Effector memory CD4-positive, alpha-beta T cell (primary cell): ENCODE measurements at regions not wholly inside any gene's neighbourhood (a gene's known extent, or its start where the extent isn't known, plus 50 kb on each side); places are given as distances from the start of the nearest gene placed in this dataset.

Experiments
- DNase-seq, 3 donors: peaks; one replicate each; pipeline ENCODE4 v3.0.0-alpha.2; 2020
- H3K27ac ChIP-seq: 2 replicates; pipeline ENCODE4 v1.7.0; 2013; ENCODE audit warnings: mild to moderate bottlenecking, low read length, moderate library complexity; ENCODE audit not compliant: insufficient read depth, poor library complexity, severe bottlenecking
- H3K27me3 ChIP-seq: replicated peaks from 2 replicates; pipeline ENCODE4 v1.7.0; 2013; ENCODE audit warnings: mild to moderate bottlenecking, low read length; ENCODE audit not compliant: insufficient read depth, control insufficient read depth, poor library complexity, severe bottlenecking
- H3K36me3 ChIP-seq: 2 replicates; pipeline ENCODE4 v1.7.0; 2013; ENCODE audit warnings: mild to moderate bottlenecking, low read length, moderate library complexity; ENCODE audit not compliant: control insufficient read depth, insufficient read depth
- H3K4me1 ChIP-seq: 2 replicates; pipeline ENCODE4 v1.7.0; 2013; ENCODE audit warnings: low read length, mild to moderate bottlenecking; ENCODE audit not compliant: control insufficient read depth, insufficient read depth, poor library complexity, severe bottlenecking
- H3K4me3 ChIP-seq: 2 replicates; pipeline ENCODE4 v1.7.0; 2013; ENCODE audit warnings: low read length, low read depth, mild to moderate bottlenecking; ENCODE audit not compliant: insufficient read depth, poor library complexity, severe bottlenecking
- H3K9me3 ChIP-seq: 2 replicates; pipeline ENCODE4 v1.7.0; 2013; ENCODE audit warnings: mild to moderate bottlenecking, low read length, moderate library complexity; ENCODE audit not compliant: control insufficient read depth

DNA sequence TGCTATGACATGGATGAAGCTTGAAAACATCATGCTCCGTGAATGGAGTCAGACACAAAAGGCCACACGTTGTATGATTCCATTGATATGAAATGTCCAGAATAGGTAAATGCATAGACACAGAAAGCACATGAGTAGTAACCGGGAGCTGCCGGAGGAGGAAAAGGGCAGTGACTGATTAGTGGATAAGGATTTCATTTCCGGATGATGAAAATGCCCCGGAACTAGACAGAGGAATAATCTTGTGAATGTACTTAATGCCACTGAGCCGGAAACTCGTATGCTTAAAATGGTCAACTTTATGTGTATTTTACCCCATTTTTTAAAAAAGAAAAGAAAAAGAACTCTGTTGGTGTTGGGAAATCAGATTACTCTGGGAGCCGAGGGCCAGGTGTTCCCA, 112.7 kb upstream of the FAM9B start:
- no peaks in the 10 kb centered on the region for H3K36me3 ChIP-seq
- H3K27ac ChIP-seq = no peak overlapping the region
- no peaks in the 10 kb centered on the region for H3K4me1 ChIP-seq
- no peak for DNase-seq
- no peaks in the 10 kb centered on the region for H3K9me3 ChIP-seq
- no peaks in the 10 kb centered on the region for H3K27me3 ChIP-seq
- H3K4me3 ChIP-seq = no peak overlapping the region

GRCh38 chrX:9147086-9147485, 113.2 kb upstream of the FAM9B start:
- no peaks in the 10 kb centered on the region for H3K36me3 ChIP-seq
- H3K27me3 ChIP-seq = no peaks in the 10 kb centered on the region
- H3K27ac ChIP-seq = no peak overlapping the region
- DNase-seq = no peak
- H3K4me1 ChIP-seq = no peaks in the 10 kb centered on the region
- no peak overlapping the region for H3K4me3 ChIP-seq
- H3K9me3 ChIP-seq = no peaks in the 10 kb centered on the region

GRCh38 chrX:9147726-9148125, 113.8 kb upstream of the FAM9B start:
- Histone ChIP-seq H3K27ac (no peak overlapping the region), H3K4me3 (no peak overlapping the region), H3K36me3 (no peaks in the 10 kb centered on the region), H3K27me3 (no peaks in the 10 kb centered on the region), H3K9me3 (no peaks in the 10 kb centered on the region), H3K4me1 (no peaks in the 10 kb centered on the region)
- no peak for DNase-seq

DNA sequence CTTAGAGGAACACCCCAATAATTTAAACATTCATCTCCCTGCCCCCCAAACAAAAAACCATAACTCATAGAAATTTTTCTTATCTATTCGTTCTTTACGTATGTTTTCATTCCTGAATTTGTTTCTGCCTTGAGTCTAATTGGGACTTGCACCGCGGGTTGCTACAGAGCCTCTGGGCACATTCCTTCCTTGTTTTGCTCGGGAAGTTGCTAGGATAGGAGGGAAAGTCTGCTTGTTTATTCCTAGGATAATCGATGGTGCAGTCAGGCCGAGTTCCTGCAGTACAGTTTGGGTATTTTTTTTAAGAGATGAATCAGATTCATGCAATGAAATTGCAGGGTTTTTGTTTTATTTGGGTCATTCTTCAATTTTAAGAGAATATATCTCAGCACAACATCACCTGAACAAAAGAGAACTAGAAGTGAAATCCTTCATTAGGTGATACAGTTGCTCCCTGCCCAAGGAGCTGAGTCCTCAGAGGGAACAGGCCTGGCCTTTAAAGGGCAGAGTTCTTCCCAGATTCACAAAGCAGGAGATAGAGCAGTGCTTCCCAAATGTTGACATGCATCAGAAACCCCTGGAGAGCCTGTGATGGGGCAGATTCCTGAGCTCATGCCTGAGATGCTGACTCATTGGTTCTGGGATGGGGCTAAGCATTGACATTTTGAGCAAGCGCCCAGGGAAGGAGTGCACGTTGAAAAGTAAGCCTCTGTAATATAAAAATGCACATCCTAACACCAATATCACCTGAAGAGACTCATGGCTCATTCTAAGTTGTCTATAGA, 114.9 kb upstream of the FAM9B start:
- no peak for DNase-seq
- Histone ChIP-seq H3K36me3 (no peaks in the 10 kb centered on the region), H3K9me3 (no peaks in the 10 kb centered on the region), H3K4me3 (no peak overlapping the region), H3K27me3 (no peaks in the 10 kb centered on the region), H3K27ac (no peak overlapping the region), H3K4me1 (no peaks in the 10 kb centered on the region)

- Histone ChIP-seq H3K27me3 (no peaks in the 10 kb centered on the region), H3K27ac (no peak overlapping the region)
- DNase-seq = no peak
These were observed 115.7 kb upstream of the FAM9B start for GRCh38 chrX:9149501-9150245.

DNA sequence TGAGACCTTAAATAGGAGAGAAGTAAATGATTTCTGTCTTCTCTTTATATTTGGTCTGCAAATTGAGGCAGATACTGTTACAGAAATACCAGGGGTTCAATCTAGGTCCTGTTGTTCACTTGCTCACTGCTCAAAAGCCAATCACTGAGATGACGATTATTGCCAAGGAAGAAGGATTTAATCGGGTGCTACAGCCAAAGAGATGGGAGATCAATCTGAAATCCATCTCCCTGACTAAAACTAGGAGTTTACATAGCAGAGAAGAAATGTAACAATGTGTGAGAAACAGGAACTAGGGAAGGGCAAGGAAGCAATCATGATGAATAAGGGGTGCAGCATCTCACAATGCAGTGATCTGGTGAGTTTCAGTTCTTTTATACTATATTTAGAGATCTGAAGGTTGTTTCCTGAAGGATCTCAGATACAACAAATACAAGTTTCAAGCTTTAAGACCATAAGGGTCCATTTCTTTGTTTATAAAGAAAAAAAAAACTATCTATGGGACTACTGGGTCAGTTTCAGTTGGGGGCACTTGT, 117.9 kb upstream of the FAM9B start:
- Histone ChIP-seq H3K27me3 (no peaks in the 10 kb centered on the region), H3K4me1 (no peaks in the 10 kb centered on the region), H3K9me3 (no peaks in the 10 kb centered on the region), H3K4me3 (no peak overlapping the region), H3K27ac (no peak overlapping the region), H3K36me3 (no peaks in the 10 kb centered on the region)
- DNase-seq = no peak

More at GRCh38 chrX:9149501-9150245, 115.7 kb upstream of the FAM9B start:
- Histone ChIP-seq H3K4me3 (no peak overlapping the region), H3K9me3 (no peaks in the 10 kb centered on the region), H3K36me3 (no peaks in the 10 kb centered on the region), H3K4me1 (no peaks in the 10 kb centered on the region)

DNA sequence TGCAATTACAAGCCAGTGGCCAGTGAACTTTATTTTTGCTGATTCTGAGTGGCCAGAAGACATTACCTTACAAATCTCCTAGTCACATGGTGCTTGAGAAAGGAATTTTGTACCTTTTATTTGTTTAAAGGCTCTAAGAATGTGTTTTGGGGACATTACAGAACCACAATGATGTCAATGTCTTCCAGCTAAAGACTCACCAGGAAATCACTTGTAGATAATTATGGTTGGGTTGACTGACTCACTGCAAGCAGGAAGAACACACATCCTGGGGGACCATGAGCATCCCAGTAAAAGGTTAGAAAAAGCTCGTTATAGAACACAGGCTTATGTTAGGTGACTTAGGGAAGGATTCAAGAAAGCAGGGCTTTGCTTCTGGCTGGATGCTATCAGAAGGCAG, 119.4 kb upstream of the FAM9B start:
- Histone ChIP-seq H3K27ac (no peak overlapping the region), H3K9me3 (no peaks in the 10 kb centered on the region), H3K27me3 (no peaks in the 10 kb centered on the region), H3K36me3 (no peaks in the 10 kb centered on the region), H3K4me1 (no peaks in the 10 kb centered on the region), H3K4me3 (no peak overlapping the region)
- no peak for DNase-seq

DNA sequence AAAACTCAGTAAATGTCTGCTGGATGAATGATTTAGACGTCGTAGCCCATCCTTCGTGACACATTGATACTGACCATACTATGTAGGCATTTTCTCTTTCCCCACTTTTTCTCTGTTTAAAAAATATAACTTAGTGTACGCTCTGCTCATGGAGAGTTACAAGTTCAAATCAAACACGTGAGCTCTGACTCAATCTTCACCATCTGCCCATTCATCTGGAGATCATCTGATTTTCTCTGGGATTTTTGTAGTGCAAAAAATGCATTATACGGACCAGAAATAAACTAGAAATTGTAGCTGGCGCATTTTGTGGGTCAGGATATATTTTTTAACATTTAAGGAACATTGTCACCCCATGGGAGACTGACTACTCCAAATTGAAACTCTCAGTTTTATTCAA, 124.7 kb upstream of the FAM9B start:
- no peaks in the 10 kb centered on the region for H3K4me1 ChIP-seq
- no peaks in the 10 kb centered on the region for H3K27me3 ChIP-seq
- no peak overlapping the region for H3K27ac ChIP-seq
- H3K36me3 ChIP-seq = no peaks in the 10 kb centered on the region
- no peaks in the 10 kb centered on the region for H3K9me3 ChIP-seq
- H3K4me3 ChIP-seq = no peak overlapping the region
- DNase-seq = no peak

DNA sequence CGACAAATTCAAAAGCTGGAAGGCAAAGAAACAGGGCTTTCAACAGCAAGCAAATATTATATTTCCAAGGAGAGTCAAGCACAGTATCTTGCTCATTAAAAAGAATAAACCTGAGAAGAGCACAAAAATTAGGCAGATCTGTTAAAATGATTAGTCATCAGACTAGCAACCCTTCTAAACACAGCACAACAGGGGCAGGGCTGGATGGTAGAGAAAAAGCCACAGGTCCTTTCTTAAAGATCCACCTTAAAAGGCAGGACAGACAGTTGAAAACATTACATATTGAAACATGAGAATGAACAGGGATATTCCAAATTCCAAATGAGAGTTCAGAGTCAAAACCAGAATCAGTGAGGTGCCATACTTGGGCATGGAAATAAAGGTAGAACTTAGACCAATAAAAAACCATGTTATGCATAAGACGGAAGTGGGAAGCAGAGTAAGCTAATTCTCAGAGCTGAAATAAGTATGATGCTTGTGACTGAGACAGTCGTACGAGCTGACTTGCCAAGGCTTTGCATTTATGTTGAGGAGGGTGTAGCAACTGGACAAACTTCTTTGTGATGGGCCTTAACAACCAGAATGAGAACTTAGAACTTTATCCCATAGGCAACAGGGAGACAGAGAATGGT, 126.9 kb upstream of the FAM9B start:
- H3K27me3 ChIP-seq = no peaks in the 10 kb centered on the region
- H3K4me3 ChIP-seq = no peak overlapping the region
- peaks cover 4% of the 10 kb centered on the region for H3K4me1 ChIP-seq
- no peak for DNase-seq
- H3K36me3 ChIP-seq = no peaks in the 10 kb centered on the region
- H3K27ac ChIP-seq = no peak overlapping the region
- H3K9me3 ChIP-seq = no peaks in the 10 kb centered on the region

DNA sequence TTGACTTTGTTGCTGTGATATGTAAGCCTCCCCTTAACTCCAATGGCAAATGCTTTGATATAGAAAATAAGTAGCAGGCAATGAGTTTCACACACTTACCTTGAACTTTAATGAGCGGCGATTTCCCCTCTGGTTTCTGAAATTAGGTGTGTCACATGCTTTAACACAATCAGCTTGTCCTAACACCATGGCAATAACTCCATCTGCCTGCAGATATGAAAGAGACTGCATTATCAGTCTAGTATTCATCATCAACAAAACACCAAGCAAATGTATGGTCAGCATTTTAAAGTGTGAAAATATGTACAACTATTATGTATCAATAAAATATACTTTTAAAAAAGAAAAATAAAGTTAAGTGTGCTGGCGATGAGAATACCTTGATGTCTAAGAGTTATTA, 128.8 kb upstream of the FAM9B start:
- H3K27ac ChIP-seq = no peak overlapping the region
- DNase-seq = no peak
- H3K27me3 ChIP-seq = no peaks in the 10 kb centered on the region
- H3K9me3 ChIP-seq = no peaks in the 10 kb centered on the region
- H3K36me3 ChIP-seq = no peaks in the 10 kb centered on the region
- H3K4me3 ChIP-seq = no peak overlapping the region
- peaks cover 9% of the 10 kb centered on the region for H3K4me1 ChIP-seq
